HCT116 (cell line): ENCODE measurements at regions not wholly inside any gene's neighbourhood (a gene's known extent, or its start where the extent isn't known, plus 50 kb on each side); places are given as distances from the start of the nearest gene placed in this dataset.
A peak's percentile ranks its signal among the peaks of the same experiment; 100 is the strongest.

Source experiments
- ATAC-seq: fragments of 200-7000 bp; cut with Tn5 transposase; 2 replicates; pipeline ENCODE4 v1.9.1; 2020; ENCODE audit warnings: mild to moderate bottlenecking, moderate library complexity
- BruUV-seq: library from RNA; stranded (reverse); fragments of 400-500 nt; replicated peaks from 2 replicates; lab custom pipeline; 2021; lab: Mats Ljungman, UMichigan
- CTCF ChIA-PET: fragments of 300-600 bp; sonication (Branson Sonifier 250); formaldehyde crosslinking; loops from one replicate; lab custom pipeline; 2021; ENCODE audit warnings: antibody characterized with exemption; lab: Charles Lee
- POLR2A ChIA-PET: fragments of 300-600, 350-600 bp; sonication (Branson Sonifier 250); formaldehyde crosslinking; loops from one replicate; lab custom pipeline; 2021; ENCODE audit warnings: antibody characterized with exemption; lab: Charles Lee
- RAD21 ChIA-PET, 2 experiments: fragments of 300-600 bp; sonication (Branson Sonifier 250); formaldehyde crosslinking; loops; one replicate each; lab custom pipeline; 2023; ENCODE audit warnings: low total read pairs in 2 of 2; ENCODE audit not compliant: uncharacterized antibody in 2 of 2, unreplicated experiment in 2 of 2, low non-redundant PET in 1 of 2; lab: Charles Lee
- DNase-seq: peaks from one replicate; pipeline ENCODE4 v3.0.0-alpha.2; 2010; ENCODE audit warnings: low read depth, low spot score
- H2AFZ ChIP-seq: fragments of 200-600 bp; shearing (Covaris generic), sonication (generic); 2 replicates; pipeline ENCODE4 v1.6.1; 2017; ENCODE audit warnings: low read depth, mixed run types, mixed read lengths, antibody characterized with exemption, low read length; ENCODE audit not compliant: poor library complexity, severe bottlenecking
- H3K27ac ChIP-seq: 2 replicates; pipeline ENCODE4 v1.5.1; 2012; ENCODE audit warnings: low read depth, low read length
- H3K27me3 ChIP-seq: fragments of 200-600 bp; sonication (generic); 2 replicates; pipeline ENCODE4 v1.6.1; 2016; ENCODE audit warnings: mixed run types, low read length, mixed read lengths; ENCODE audit not compliant: insufficient read depth
- H3K36me3 ChIP-seq, 2 experiments: fragments of 200-500 bp in 1 of 2; fragments of 200-600 bp in 1 of 2; sonication (Bioruptor generic) in 1 of 2; sonication (generic) in 1 of 2; 2 replicates each; pipeline versions ENCODE4 v1.5.1 to v1.6.1; 2014 to 2016; ENCODE audit warnings: low read length in 2 of 2, inconsistent platforms in 1 of 2, mixed read lengths in 1 of 2, mixed run types in 1 of 2; ENCODE audit not compliant: insufficient read depth in 2 of 2, control insufficient read depth in 1 of 2
- H3K4me1 ChIP-seq, 2 experiments: fragments of 200-600 bp in 1 of 2; sonication (generic) in 1 of 2; 2 replicates each; pipeline versions ENCODE4 v1.5.1 to v1.6.1; 2012 to 2017; ENCODE audit warnings: low read length in 2 of 2, inconsistent platforms in 1 of 2, mild to moderate bottlenecking in 1 of 2, mixed read lengths in 1 of 2, mixed run types in 1 of 2, moderate library complexity in 1 of 2; ENCODE audit not compliant: insufficient read depth in 2 of 2, control insufficient read depth in 1 of 2
- H3K4me2 ChIP-seq: fragments of 200-600 bp; sonication (generic); 2 replicates; pipeline ENCODE4 v1.6.1; 2017; ENCODE audit warnings: mixed run types, low read length, mixed read lengths
- H3K4me3 ChIP-seq, 2 experiments: fragments of 200-600 bp in 1 of 2; sonication (generic) in 1 of 2; replicated peaks in 1 of 2; 2 replicates each; pipeline ENCODE4 v1.5.1; 2011 to 2016; ENCODE audit warnings: low read length in 2 of 2, control low read depth in 1 of 2, low read depth in 1 of 2, mild to moderate bottlenecking in 1 of 2, mixed read lengths in 1 of 2, mixed run types in 1 of 2
- H3K79me2 ChIP-seq: fragments of 200-600 bp; sonication (generic); 2 replicates; pipeline ENCODE4 v1.6.1; 2017; ENCODE audit warnings: mild to moderate bottlenecking, mixed run types, low read length, moderate library complexity, mixed read lengths; ENCODE audit not compliant: insufficient read depth
- H3K9ac ChIP-seq: fragments of 200-600 bp; sonication (generic); 2 replicates; pipeline ENCODE4 v1.6.1; 2016; ENCODE audit warnings: low read length, mixed read lengths
- H3K9me2 ChIP-seq: fragments of 200-600 bp; sonication (generic), shearing (Covaris generic); 2 replicates; pipeline ENCODE4 v1.6.1; 2017; ENCODE audit warnings: mixed run types, mild to moderate bottlenecking, moderate library complexity; ENCODE audit not compliant: insufficient read depth
- H3K9me3 ChIP-seq, 2 experiments: fragments of 200-500 bp in 1 of 2; fragments of 200-600 bp in 1 of 2; sonication (Bioruptor generic) in 1 of 2; sonication (generic) in 1 of 2; 2 replicates each; pipeline ENCODE4 v1.6.1; 2014 to 2017; ENCODE audit warnings: low read length in 2 of 2, mixed read lengths in 2 of 2, inconsistent platforms in 1 of 2, low read depth in 1 of 2, mild to moderate bottlenecking in 1 of 2, mixed run types in 1 of 2, moderate library complexity in 1 of 2; ENCODE audit not compliant: control insufficient read depth in 1 of 2, insufficient read depth in 1 of 2
- H4K20me1 ChIP-seq: fragments of 200-600 bp; sonication (generic), shearing (Covaris generic); 2 replicates; pipeline ENCODE4 v1.6.1; 2017; ENCODE audit warnings: mixed run types, mild to moderate bottlenecking, moderate library complexity; ENCODE audit not compliant: insufficient read depth
- EGR1 ChIP-seq: IDR thresholded peaks from 2 replicates; pipeline ENCODE4 v1.6.1; 2012; ENCODE audit warnings: low read depth
- ELF1 ChIP-seq: IDR thresholded peaks from 2 replicates; pipeline ENCODE4 v1.6.1; 2012; ENCODE audit warnings: low read depth, borderline replicate concordance
- EZH2 ChIP-seq: fragments of 200-600 bp; sonication (generic); IDR thresholded peaks from 2 replicates; pipeline ENCODE4 v1.6.1; 2017; ENCODE audit warnings: antibody characterized with exemption, mixed run types
- EZH2phosphoT487 ChIP-seq: fragments of 200-600 bp; IDR thresholded peaks from 2 replicates; pipeline ENCODE4 v1.6.1; 2018; ENCODE audit warnings: antibody characterized with exemption, borderline replicate concordance
- FOSL1 ChIP-seq: IDR thresholded peaks from 2 replicates; pipeline ENCODE4 v1.6.1; 2012; ENCODE audit warnings: low read depth
- POLR2A ChIP-seq: IDR thresholded peaks from 2 replicates; pipeline ENCODE4 v1.7.0; 2011; ENCODE audit warnings: borderline replicate concordance; ENCODE audit not compliant: insufficient read depth, insufficient read length; ENCODE audit errors: extremely low read depth
- POLR2AphosphoS5 ChIP-seq: IDR thresholded peaks from 2 replicates; pipeline ENCODE4 v1.6.1; 2011; ENCODE audit warnings: mild to moderate bottlenecking, low read depth, low read length, moderate library complexity
- RAD21 ChIP-seq: IDR thresholded peaks from 2 replicates; pipeline ENCODE4 v1.6.1; 2012; ENCODE audit warnings: low read depth, mild to moderate bottlenecking
- SIN3A ChIP-seq: IDR thresholded peaks from 2 replicates; pipeline ENCODE4 v1.6.1; 2012; ENCODE audit warnings: low read depth
- SRF ChIP-seq: IDR thresholded peaks from 2 replicates; pipeline ENCODE4 v1.6.1; 2012; ENCODE audit warnings: low read depth
- YY1 ChIP-seq: IDR thresholded peaks from 2 replicates; pipeline ENCODE4 v1.6.1; 2011; ENCODE audit warnings: low read length, low read depth, moderate library complexity, mild to moderate bottlenecking; ENCODE audit not compliant: insufficient replicate concordance; ENCODE audit errors: extremely low read depth
- ZNF274 ChIP-seq: fragments of 200-500 bp; sonication (Bioruptor generic); IDR thresholded peaks from 2 replicates; pipeline ENCODE4 v1.6.1; 2014; ENCODE audit warnings: mild to moderate bottlenecking, low read depth, low read length, inconsistent platforms
- intact Hi-C: fragments of 100-400 bp; cut with micrococcal nuclease; formaldehyde crosslinking; loops from 2 replicates; pipeline ENCODE4 v1.10.0; 2022
- TF ChIP-seq, protein P1 (sequence below): IDR thresholded peaks from 2 replicates; pipeline ENCODE4 v1.6.1; 2012
- TF ChIP-seq, protein P2 (sequence below), 3 experiments: fragments of 200-600 bp in 1 of 3; sonication (generic) in 1 of 3; IDR thresholded peaks in 2 of 3; conservative IDR thresholded peaks in 1 of 3; 2 replicates each; pipeline ENCODE4 v1.5.1; 2012 to 2017; ENCODE audit warnings: low read depth in 2 of 3, low read length in 2 of 3, antibody characterized with exemption in 1 of 3, borderline replicate concordance in 1 of 3, control low read depth in 1 of 3, mild to moderate bottlenecking in 1 of 3, mixed read lengths in 1 of 3, mixed run types in 1 of 3, moderate library complexity in 1 of 3; ENCODE audit not compliant: insufficient read depth in 1 of 3
- TF ChIP-seq, protein P3 (sequence below): IDR thresholded peaks from 2 replicates; pipeline ENCODE4 v1.6.1; 2012; ENCODE audit warnings: low read depth

DNA sequence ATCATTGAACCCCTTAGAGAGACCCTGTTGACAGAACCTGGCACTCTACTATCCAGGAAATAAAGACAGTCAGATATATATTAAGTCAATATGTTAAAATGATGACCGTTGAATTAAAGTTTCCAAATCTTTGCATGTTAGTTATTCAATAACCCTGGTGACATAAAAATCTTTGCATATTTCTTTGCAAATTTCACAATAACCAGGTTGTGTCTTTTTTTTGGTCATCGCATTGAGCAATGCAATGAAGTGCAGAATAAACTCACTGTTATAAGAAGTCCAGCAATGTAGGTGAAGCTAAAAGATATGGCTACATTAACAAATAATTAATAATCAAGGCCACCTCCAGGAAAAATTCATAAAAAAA lies 596.9 kb downstream of the NYAP2 start:
- H3K4me1 ChIP-seq: peaks cover 4 to 23% of the 10 kb centered on the region in 2 experiments; a peak in 2 of 4 replicates
- H3K9me3 ChIP-seq: no peaks in the 10 kb centered on the region
- no TSS peak for BruUV-seq
- CTCF ChIA-PET: no interaction called here
- RAD21 ChIA-PET: no interaction called here
- H3K9me2 ChIP-seq: no peaks in the 10 kb centered on the region
- no peaks in the 10 kb centered on the region for H3K36me3 ChIP-seq
- no peak overlapping the region; the same call in 1 of the 2 replicates for H3K4me2 ChIP-seq
- no peaks in the 10 kb centered on the region for H3K27me3 ChIP-seq
- H3K9ac ChIP-seq: no peak overlapping the region
- POLR2A ChIA-PET: no interaction called here
- H3K27ac ChIP-seq: peak overlapping the region; percentile 8; the same call in 1 of the 2 replicates
- no peak for TF ChIP-seq FOSL1
- no peak for TF ChIP-seq SRF
- TF ChIP-seq, protein P1, sequence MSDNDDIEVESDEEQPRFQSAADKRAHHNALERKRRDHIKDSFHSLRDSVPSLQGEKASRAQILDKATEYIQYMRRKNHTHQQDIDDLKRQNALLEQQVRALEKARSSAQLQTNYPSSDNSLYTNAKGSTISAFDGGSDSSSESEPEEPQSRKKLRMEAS: no peak
- no peak for TF ChIP-seq ZNF274
- TF ChIP-seq RAD21: no peak
- TF ChIP-seq EZH2: no peak
- intact Hi-C loops: no loop called here
- no peak overlapping the region for H2AFZ ChIP-seq
- no peak for DNase-seq
- H3K79me2 ChIP-seq: no peaks in the 10 kb centered on the region
- ATAC-seq: no peak
- no peaks in the 10 kb centered on the region for H4K20me1 ChIP-seq
- H3K4me3 ChIP-seq: no peak overlapping the region

DNA sequence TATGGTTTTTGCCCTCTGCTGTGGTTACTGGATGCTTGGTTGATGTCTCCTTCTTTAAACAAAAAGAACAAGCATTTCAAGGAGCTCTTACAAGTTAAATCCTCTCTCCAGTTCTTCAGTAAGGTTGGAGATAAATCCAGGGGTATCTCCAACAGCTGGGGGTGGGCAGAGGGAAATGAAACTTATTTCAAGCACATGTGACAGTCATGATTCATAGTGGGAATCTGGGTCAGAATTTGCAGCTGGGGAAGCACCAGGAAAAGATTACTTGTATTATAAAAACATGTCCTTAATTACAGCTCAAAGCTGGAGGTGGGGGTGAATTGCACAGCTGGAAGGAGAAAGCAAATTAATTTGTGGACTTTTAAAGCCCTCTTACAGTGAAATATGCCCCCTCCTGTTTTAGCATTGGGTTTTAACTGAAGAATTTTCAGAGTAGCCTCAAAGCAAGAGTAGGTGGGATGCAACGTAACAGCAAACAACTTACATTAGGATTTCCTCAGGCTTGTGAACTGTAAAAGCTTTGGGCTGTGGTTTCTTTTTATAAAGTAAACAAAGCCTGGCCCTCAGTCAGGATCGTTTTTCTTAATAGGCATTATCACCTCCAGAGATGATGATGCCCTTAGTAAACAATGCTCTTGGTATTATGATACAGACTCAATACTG lies 596.4 kb downstream of the NYAP2 start:
- H3K27me3 ChIP-seq: no peaks in the 10 kb centered on the region
- ChIA-PET RAD21 (no interaction called here), CTCF (no interaction called here), POLR2A (interaction anchor here (1.2 kb wide), 1 partner anchor 36 kb away, joined by 4 read pairs; no protein-coding TSS in a partner anchor)
- H3K79me2 ChIP-seq: no peaks in the 10 kb centered on the region
- no peaks in the 10 kb centered on the region for H3K9me3 ChIP-seq
- no peaks in the 10 kb centered on the region for H3K36me3 ChIP-seq
- H3K4me1 ChIP-seq: peaks cover 4 to 23% of the 10 kb centered on the region in 2 experiments; a peak in 2 of 4 replicates
- peak overlapping the region; percentile 8; the same call in 1 of the 2 replicates for H3K27ac ChIP-seq
- DNase-seq (no peak), ATAC-seq (no peak)
- H3K4me2 ChIP-seq: peak overlapping the region; percentile 14; the same call in 1 of the 2 replicates
- no peaks in the 10 kb centered on the region for H4K20me1 ChIP-seq
- BruUV-seq: no TSS peak
- H3K9ac ChIP-seq: 0 out of 2 replicates have a peak overlapping the region, but pooled peaks have one; percentile 4
- H2AFZ ChIP-seq: no peak overlapping the region
- no peak overlapping the region for H3K4me3 ChIP-seq
- no peaks in the 10 kb centered on the region for H3K9me2 ChIP-seq
- intact Hi-C loops: no loop called here
- no peak for TF ChIP-seq POLR2A
- no peak for TF ChIP-seq SIN3A
- TF ChIP-seq EGR1: no peak
- TF ChIP-seq POLR2AphosphoS5: no peak
- TF ChIP-seq, protein P2, sequence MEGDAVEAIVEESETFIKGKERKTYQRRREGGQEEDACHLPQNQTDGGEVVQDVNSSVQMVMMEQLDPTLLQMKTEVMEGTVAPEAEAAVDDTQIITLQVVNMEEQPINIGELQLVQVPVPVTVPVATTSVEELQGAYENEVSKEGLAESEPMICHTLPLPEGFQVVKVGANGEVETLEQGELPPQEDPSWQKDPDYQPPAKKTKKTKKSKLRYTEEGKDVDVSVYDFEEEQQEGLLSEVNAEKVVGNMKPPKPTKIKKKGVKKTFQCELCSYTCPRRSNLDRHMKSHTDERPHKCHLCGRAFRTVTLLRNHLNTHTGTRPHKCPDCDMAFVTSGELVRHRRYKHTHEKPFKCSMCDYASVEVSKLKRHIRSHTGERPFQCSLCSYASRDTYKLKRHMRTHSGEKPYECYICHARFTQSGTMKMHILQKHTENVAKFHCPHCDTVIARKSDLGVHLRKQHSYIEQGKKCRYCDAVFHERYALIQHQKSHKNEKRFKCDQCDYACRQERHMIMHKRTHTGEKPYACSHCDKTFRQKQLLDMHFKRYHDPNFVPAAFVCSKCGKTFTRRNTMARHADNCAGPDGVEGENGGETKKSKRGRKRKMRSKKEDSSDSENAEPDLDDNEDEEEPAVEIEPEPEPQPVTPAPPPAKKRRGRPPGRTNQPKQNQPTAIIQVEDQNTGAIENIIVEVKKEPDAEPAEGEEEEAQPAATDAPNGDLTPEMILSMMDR (IDR thresholded peaks at IDR 0.05 in 2 of 3, conservative IDR thresholded peaks at IDR 0.05 in 1 of 3; ENCODE audit: borderline replicate concordance in 1 of 3, insufficient read depth in 1 of 3, low read depth in 2 of 3, low read length in 2 of 3): no peak
- no peak for TF ChIP-seq EZH2phosphoT487
- no peak for TF ChIP-seq ELF1
- no peak for TF ChIP-seq YY1
- no peak for TF ChIP-seq SRF
- no peak for TF ChIP-seq EZH2
- TF ChIP-seq, protein P3, sequence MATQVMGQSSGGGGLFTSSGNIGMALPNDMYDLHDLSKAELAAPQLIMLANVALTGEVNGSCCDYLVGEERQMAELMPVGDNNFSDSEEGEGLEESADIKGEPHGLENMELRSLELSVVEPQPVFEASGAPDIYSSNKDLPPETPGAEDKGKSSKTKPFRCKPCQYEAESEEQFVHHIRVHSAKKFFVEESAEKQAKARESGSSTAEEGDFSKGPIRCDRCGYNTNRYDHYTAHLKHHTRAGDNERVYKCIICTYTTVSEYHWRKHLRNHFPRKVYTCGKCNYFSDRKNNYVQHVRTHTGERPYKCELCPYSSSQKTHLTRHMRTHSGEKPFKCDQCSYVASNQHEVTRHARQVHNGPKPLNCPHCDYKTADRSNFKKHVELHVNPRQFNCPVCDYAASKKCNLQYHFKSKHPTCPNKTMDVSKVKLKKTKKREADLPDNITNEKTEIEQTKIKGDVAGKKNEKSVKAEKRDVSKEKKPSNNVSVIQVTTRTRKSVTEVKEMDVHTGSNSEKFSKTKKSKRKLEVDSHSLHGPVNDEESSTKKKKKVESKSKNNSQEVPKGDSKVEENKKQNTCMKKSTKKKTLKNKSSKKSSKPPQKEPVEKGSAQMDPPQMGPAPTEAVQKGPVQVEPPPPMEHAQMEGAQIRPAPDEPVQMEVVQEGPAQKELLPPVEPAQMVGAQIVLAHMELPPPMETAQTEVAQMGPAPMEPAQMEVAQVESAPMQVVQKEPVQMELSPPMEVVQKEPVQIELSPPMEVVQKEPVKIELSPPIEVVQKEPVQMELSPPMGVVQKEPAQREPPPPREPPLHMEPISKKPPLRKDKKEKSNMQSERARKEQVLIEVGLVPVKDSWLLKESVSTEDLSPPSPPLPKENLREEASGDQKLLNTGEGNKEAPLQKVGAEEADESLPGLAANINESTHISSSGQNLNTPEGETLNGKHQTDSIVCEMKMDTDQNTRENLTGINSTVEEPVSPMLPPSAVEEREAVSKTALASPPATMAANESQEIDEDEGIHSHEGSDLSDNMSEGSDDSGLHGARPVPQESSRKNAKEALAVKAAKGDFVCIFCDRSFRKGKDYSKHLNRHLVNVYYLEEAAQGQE: no peak
